Endothelial cell of umbilical vein (primary cell): ENCODE measurements at regions not wholly inside any gene's neighbourhood (a gene's known extent, or its start where the extent isn't known, plus 50 kb on each side); places are given as distances from the start of the nearest gene placed in this dataset.

Experiments used
- BruUV-seq: library from RNA; stranded (reverse); fragments of 400-500 nt; replicated peaks from 2 replicates; lab custom pipeline; 2021; lab: Mats Ljungman, UMichigan
- CTCF ChIA-PET: fragments of 300-600, 350-600 bp; sonication (Branson Sonifier 250); formaldehyde crosslinking; loops from one replicate; lab custom pipeline; 2021; ENCODE audit warnings: antibody characterized with exemption, inconsistent platforms; lab: Charles Lee
- POLR2A ChIA-PET: fragments of 300-600, 350-600 bp; sonication (Branson Sonifier 250); formaldehyde crosslinking; loops from one replicate; lab custom pipeline; 2021; ENCODE audit warnings: antibody characterized with exemption, inconsistent platforms; lab: Charles Lee
- DNase-seq: peaks from one replicate; pipeline ENCODE4 v3.0.0-alpha.2; 2011; ENCODE audit warnings: low read depth, low spot score
- FAIRE-seq: peaks from 2 replicates; lab custom pipeline; 2011; peaks lifted over from hg19 to GRCh38; lab: Jason Lieb, UNC
- H2AFZ ChIP-seq: 2 replicates; pipeline ENCODE4 v1.6.0; 2012; ENCODE audit warnings: low read depth, low read length, control low read depth, inconsistent platforms
- H3K27ac ChIP-seq: 2 replicates; pipeline ENCODE4 v1.5.1; 2011; ENCODE audit warnings: low read depth, mild to moderate bottlenecking, control low read depth, low read length, moderate library complexity; ENCODE audit not compliant: insufficient read depth
- H3K27me3 ChIP-seq, 2 experiments: 2 replicates each; pipeline versions ENCODE4 v1.6.0 to v1.6.1; 2011; ENCODE audit warnings: low read length in 2 of 2, mixed read lengths in 1 of 2; ENCODE audit not compliant: control insufficient read depth in 2 of 2, insufficient read depth in 2 of 2
- H3K36me3 ChIP-seq, 2 experiments: 2 replicates in 1 of 2; 3 replicates in 1 of 2; pipeline ENCODE4 v1.5.1; 2011; ENCODE audit warnings: low read length in 2 of 2, mild to moderate bottlenecking in 1 of 2, moderate library complexity in 1 of 2; ENCODE audit not compliant: control insufficient read depth in 2 of 2, insufficient read depth in 2 of 2; ENCODE audit errors: extremely low read depth in 1 of 2
- H3K4me1 ChIP-seq: 3 replicates; pipeline ENCODE4 v1.5.1; 2011; ENCODE audit warnings: mild to moderate bottlenecking, low read length; ENCODE audit not compliant: control insufficient read depth, insufficient read depth; ENCODE audit errors: extremely low read depth
- H3K4me2 ChIP-seq: 2 replicates; pipeline ENCODE4 v1.6.1; 2011; ENCODE audit warnings: low read length, control low read depth, mixed read lengths; ENCODE audit not compliant: insufficient read depth
- H3K4me3 ChIP-seq, 3 experiments: fragments of 200-600 bp in 1 of 3; sonication (generic), shearing (Covaris generic) in 1 of 3; replicated peaks in 1 of 3; 2 replicates each; pipeline ENCODE4 v1.5.1; 2011 to 2016; ENCODE audit warnings: control low read depth in 3 of 3, low read length in 3 of 3, mild to moderate bottlenecking in 2 of 3, inconsistent platforms in 1 of 3, low read depth in 1 of 3, moderate library complexity in 1 of 3; ENCODE audit not compliant: insufficient read depth in 1 of 3
- H3K79me2 ChIP-seq: 2 replicates; pipeline ENCODE4 v1.6.0; 2012; ENCODE audit warnings: low read length, inconsistent platforms; ENCODE audit not compliant: control insufficient read depth, insufficient read depth
- H3K9ac ChIP-seq: replicated peaks from 2 replicates; pipeline ENCODE3; 2011; ENCODE audit warnings: low read length, control low read depth; ENCODE audit not compliant: insufficient read depth; ENCODE audit errors: extremely low read depth
- H3K9me1 ChIP-seq: replicated peaks from 3 replicates; pipeline ENCODE4 v1.6.0; 2011; ENCODE audit warnings: mild to moderate bottlenecking, low read length; ENCODE audit not compliant: control insufficient read depth, insufficient read depth; ENCODE audit errors: extremely low read depth
- H3K9me3 ChIP-seq: replicated peaks from 2 replicates; pipeline ENCODE4 v1.5.1; 2012; ENCODE audit warnings: low read length, inconsistent platforms; ENCODE audit not compliant: control insufficient read depth, insufficient read depth
- H4K20me1 ChIP-seq: replicated peaks from 2 replicates; pipeline ENCODE3; 2011; ENCODE audit warnings: mild to moderate bottlenecking, low read length; ENCODE audit not compliant: control insufficient read depth, insufficient read depth; ENCODE audit errors: extremely low read depth
- EZH2 ChIP-seq: IDR thresholded peaks from 2 replicates; pipeline ENCODE4 v1.6.1; 2012; ENCODE audit warnings: borderline replicate concordance, low read depth, mild to moderate bottlenecking, moderate library complexity, low read length, inconsistent platforms; ENCODE audit not compliant: severe bottlenecking
- FOS ChIP-seq: IDR thresholded peaks from 2 replicates; pipeline ENCODE4 v1.6.1; 2011; ENCODE audit warnings: mild to moderate bottlenecking, low read length, moderate library complexity, borderline replicate concordance; ENCODE audit not compliant: insufficient read depth
- GATA2 ChIP-seq: IDR thresholded peaks from 2 replicates; pipeline ENCODE4 v1.7.0; 2011; ENCODE audit warnings: low read depth, mild to moderate bottlenecking, moderate library complexity, mixed read lengths, low read length; ENCODE audit not compliant: insufficient read length, insufficient read depth
- JUN ChIP-seq: IDR thresholded peaks from 2 replicates; pipeline ENCODE4 v1.6.1; 2011; ENCODE audit warnings: borderline replicate concordance, low read depth; ENCODE audit not compliant: insufficient read length, insufficient read depth
- MYC ChIP-seq: IDR thresholded peaks from one replicate; pipeline ENCODE4 v1.6.1; 2011; ENCODE audit warnings: mild to moderate bottlenecking, low read depth, low read length
- POLR2A ChIP-seq: IDR thresholded peaks from 2 replicates; pipeline ENCODE4 v1.6.1; 2012; ENCODE audit warnings: low read depth, mild to moderate bottlenecking, control low read depth, low read length
- POLR2AphosphoS5 ChIP-seq: IDR thresholded peaks from 2 replicates; pipeline ENCODE4 v1.6.1; 2012; ENCODE audit warnings: low read depth, mild to moderate bottlenecking, control low read depth, low read length, moderate library complexity; ENCODE audit not compliant: insufficient read depth
- dilution Hi-C: fragments of 300-500 bp; cut with MboI; formaldehyde crosslinking; loops from one replicate; pipeline ENCODE4 v1.15.0; 2019; ENCODE audit warnings: low sequenced_read_pairs; ENCODE audit not compliant: extremely low pct_ligation_motif_present
- intact Hi-C: fragments of 100-400 bp; cut with micrococcal nuclease; formaldehyde crosslinking; loops from one replicate; pipeline ENCODE4 v1.10.0; 2022
- TF ChIP-seq, protein P1 (sequence below), 2 donors: IDR thresholded peaks; 1 replicate in 1 of 2; 2 replicates in 1 of 2; pipeline ENCODE4 v1.5.1; 2011; ENCODE audit warnings: low read length in 2 of 2, mild to moderate bottlenecking in 2 of 2, moderate library complexity in 2 of 2, control low read depth in 1 of 2, inconsistent platforms in 1 of 2, low read depth in 1 of 2; ENCODE audit not compliant: insufficient read depth in 1 of 2; ENCODE audit errors: extremely low read depth in 1 of 2
- TF ChIP-seq, protein P2 (sequence below): IDR thresholded peaks from 2 replicates; pipeline ENCODE4 v1.6.1; 2011; ENCODE audit not compliant: insufficient read depth, insufficient read length

DNA sequence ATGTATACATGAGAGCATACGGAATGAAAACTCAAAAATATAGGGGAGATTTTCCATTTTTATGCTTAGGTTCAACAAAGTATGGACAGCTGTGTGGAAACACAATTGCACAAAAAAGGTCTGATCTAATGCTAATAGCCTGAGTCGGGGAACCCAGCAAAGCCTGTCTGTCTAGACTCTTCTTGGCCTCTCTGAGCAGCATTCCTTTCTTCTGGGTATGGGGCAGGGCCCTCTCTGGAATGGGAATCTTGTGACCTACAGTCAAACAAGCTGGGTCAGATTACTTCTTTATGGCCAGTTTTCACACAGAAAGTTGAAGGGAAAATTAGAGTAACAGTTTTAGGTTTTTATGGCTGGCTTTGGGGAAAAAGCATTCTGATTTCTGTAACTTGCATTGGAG lies 534.0 kb upstream of the LMO3 start:
- Histone ChIP-seq H3K9ac (no peak overlapping the region), H3K27me3 (no peaks in the 10 kb centered on the region), H3K4me3 (no peak overlapping the region), H3K27ac (no peak overlapping the region), H4K20me1 (no peaks in the 10 kb centered on the region), H2AFZ (no peak overlapping the region), H3K9me3 (peaks cover 5% of the 10 kb centered on the region), H3K36me3 (no peaks in the 10 kb centered on the region), H3K4me2 (no peak overlapping the region), H3K4me1 (no peaks in the 10 kb centered on the region), H3K79me2 (no peaks in the 10 kb centered on the region), H3K9me1 (no peaks in the 10 kb centered on the region)
- ChIA-PET CTCF (no interaction called here), POLR2A (no interaction called here)
- dilution Hi-C loops (no loop called here), intact Hi-C loops (no loop called here)
- DNase-seq (no peak), FAIRE-seq (no peak)
- TF ChIP-seq, protein P1, sequence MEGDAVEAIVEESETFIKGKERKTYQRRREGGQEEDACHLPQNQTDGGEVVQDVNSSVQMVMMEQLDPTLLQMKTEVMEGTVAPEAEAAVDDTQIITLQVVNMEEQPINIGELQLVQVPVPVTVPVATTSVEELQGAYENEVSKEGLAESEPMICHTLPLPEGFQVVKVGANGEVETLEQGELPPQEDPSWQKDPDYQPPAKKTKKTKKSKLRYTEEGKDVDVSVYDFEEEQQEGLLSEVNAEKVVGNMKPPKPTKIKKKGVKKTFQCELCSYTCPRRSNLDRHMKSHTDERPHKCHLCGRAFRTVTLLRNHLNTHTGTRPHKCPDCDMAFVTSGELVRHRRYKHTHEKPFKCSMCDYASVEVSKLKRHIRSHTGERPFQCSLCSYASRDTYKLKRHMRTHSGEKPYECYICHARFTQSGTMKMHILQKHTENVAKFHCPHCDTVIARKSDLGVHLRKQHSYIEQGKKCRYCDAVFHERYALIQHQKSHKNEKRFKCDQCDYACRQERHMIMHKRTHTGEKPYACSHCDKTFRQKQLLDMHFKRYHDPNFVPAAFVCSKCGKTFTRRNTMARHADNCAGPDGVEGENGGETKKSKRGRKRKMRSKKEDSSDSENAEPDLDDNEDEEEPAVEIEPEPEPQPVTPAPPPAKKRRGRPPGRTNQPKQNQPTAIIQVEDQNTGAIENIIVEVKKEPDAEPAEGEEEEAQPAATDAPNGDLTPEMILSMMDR (IDR thresholded peaks at IDR 0.05; ENCODE audit: extremely low read depth in 1 of 2, insufficient read depth in 1 of 2, low read depth in 1 of 2, low read length in 2 of 2), result no peak
- TF ChIP-seq POLR2A (no peak), GATA2 (no peak)
- BruUV-seq, result no TSS peak

DNA sequence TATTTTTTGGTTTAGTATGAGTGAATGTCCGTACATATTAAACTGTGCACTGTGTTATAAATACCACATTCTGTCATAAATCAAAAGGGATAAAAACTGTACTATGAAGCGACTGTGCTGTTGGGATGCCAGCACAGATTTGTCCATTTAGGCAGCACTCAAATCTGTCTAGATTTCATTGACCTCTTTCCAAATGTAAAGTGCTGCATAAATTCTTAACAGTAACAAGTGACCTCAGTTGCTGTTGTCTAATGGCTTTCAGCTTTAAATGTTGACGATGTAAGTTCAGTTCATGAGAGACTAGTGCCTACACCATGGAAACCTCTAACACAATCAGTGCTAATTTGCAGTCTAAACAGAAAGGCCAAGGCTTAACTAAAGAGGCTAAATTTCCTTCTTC lies 531.4 kb upstream of the LMO3 start:
- H3K36me3 ChIP-seq, result no peaks in the 10 kb centered on the region
- H3K9me1 ChIP-seq, result no peaks in the 10 kb centered on the region
- DNase-seq (no peak), FAIRE-seq (no peak)
- TF ChIP-seq EZH2, result no peak
- TF ChIP-seq, protein P2, sequence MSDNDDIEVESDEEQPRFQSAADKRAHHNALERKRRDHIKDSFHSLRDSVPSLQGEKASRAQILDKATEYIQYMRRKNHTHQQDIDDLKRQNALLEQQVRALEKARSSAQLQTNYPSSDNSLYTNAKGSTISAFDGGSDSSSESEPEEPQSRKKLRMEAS, result no peak
- no peak for TF ChIP-seq POLR2A
- TF ChIP-seq, protein P1 (IDR thresholded peaks at IDR 0.05; ENCODE audit: extremely low read depth in 1 of 2, insufficient read depth in 1 of 2, low read depth in 1 of 2, low read length in 2 of 2), result no peak
- no peak for TF ChIP-seq FOS
- no peak for TF ChIP-seq MYC
- TF ChIP-seq JUN, result no peak
- no peak for TF ChIP-seq POLR2AphosphoS5
- dilution Hi-C loops (no loop called here), intact Hi-C loops (no loop called here)
- CTCF ChIA-PET, result no interaction called here
- no peak overlapping the region for H3K4me3 ChIP-seq
- POLR2A ChIA-PET, result no interaction called here
- no peak overlapping the region for H3K4me2 ChIP-seq
- H3K27me3 ChIP-seq, result no peaks in the 10 kb centered on the region
- H3K9ac ChIP-seq, result no peak overlapping the region
- H3K79me2 ChIP-seq, result no peaks in the 10 kb centered on the region
- peaks cover 5% of the 10 kb centered on the region for H3K9me3 ChIP-seq
- no peaks in the 10 kb centered on the region for H3K4me1 ChIP-seq
- BruUV-seq, result no TSS peak
- no peak overlapping the region for H3K27ac ChIP-seq
- no peaks in the 10 kb centered on the region for H4K20me1 ChIP-seq
- H2AFZ ChIP-seq, result no peak overlapping the region
